OCI-LY3 (cell line): ENCODE measurements at regions not wholly inside any gene's neighbourhood (a gene's known extent, or its start where the extent isn't known, plus 50 kb on each side); places are given as distances from the start of the nearest gene placed in this dataset.

ENCODE experiments used
- H2AFZ ChIP-seq: fragments of 200-600, 300-600 bp; shearing (Covaris generic); 2 replicates; pipeline ENCODE4 v1.6.0; 2014; ENCODE audit warnings: antibody characterized with exemption, low read depth, low read length
- H3K27ac ChIP-seq: fragments of 200-600, 300-600 bp; sonication (generic); 2 replicates; pipeline ENCODE4 v1.5.1; 2014; ENCODE audit warnings: mild to moderate bottlenecking, low read length, moderate library complexity, mixed read lengths
- H3K27me3 ChIP-seq: fragments of 200-600, 300-600 bp; sonication (generic); 2 replicates; pipeline ENCODE4 v1.6.1; 2014; ENCODE audit warnings: low read depth, low read length, mixed read lengths
- H3K36me3 ChIP-seq: fragments of 200-600, 300-600 bp; sonication (generic); replicated peaks from 2 replicates; pipeline ENCODE3; 2014; ENCODE audit warnings: low read depth, low read length, mixed read lengths
- H3K4me1 ChIP-seq: fragments of 300-600, 200-600 bp; sonication (generic); 2 replicates; pipeline ENCODE4 v1.6.1; 2014; ENCODE audit warnings: low read length, mixed read lengths
- H3K4me2 ChIP-seq: fragments of 200-600, 300-600 bp; sonication (generic); 2 replicates; pipeline ENCODE4 v1.6.1; 2014; ENCODE audit warnings: low read length, mixed read lengths
- H3K4me3 ChIP-seq: fragments of 300-600, 200-600 bp; sonication (generic); 2 replicates; pipeline ENCODE4 v1.5.1; 2014; ENCODE audit warnings: antibody characterized with exemption, mild to moderate bottlenecking, low read length, moderate library complexity
- H3K79me2 ChIP-seq: fragments of 300-600, 200-600 bp; shearing (Covaris generic); 2 replicates; pipeline ENCODE4 v1.6.1; 2014; ENCODE audit warnings: mild to moderate bottlenecking, low read length, mixed read lengths
- H3K9ac ChIP-seq: fragments of 300-600, 200-600 bp; shearing (Covaris generic); 2 replicates; pipeline ENCODE4 v1.6.0; 2014; ENCODE audit warnings: mild to moderate bottlenecking, low read length, moderate library complexity
- H3K9me3 ChIP-seq: fragments of 200-600, 300-600 bp; shearing (Covaris generic); 2 replicates; pipeline ENCODE4 v1.6.1; 2014; ENCODE audit warnings: low read length, mixed read lengths; ENCODE audit not compliant: insufficient read depth
- H4K20me1 ChIP-seq: fragments of 200-600, 300-600 bp; sonication (generic); 2 replicates; pipeline ENCODE4 v1.6.1; 2016; ENCODE audit warnings: low read length, mixed read lengths; ENCODE audit not compliant: insufficient read depth
- EZH2phosphoT487 ChIP-seq: fragments of 200-600 bp; shearing (Covaris generic); IDR thresholded peaks from 2 replicates; pipeline ENCODE4 v1.6.1; 2018; ENCODE audit warnings: antibody characterized with exemption, mixed run types, low read depth
- TF ChIP-seq, protein P1 (sequence below): fragments of 200-600, 300-600 bp; sonication (generic); IDR thresholded peaks from 2 replicates; pipeline ENCODE4 v1.5.1; 2014; ENCODE audit warnings: antibody characterized with exemption, low read length, low read depth

DNA sequence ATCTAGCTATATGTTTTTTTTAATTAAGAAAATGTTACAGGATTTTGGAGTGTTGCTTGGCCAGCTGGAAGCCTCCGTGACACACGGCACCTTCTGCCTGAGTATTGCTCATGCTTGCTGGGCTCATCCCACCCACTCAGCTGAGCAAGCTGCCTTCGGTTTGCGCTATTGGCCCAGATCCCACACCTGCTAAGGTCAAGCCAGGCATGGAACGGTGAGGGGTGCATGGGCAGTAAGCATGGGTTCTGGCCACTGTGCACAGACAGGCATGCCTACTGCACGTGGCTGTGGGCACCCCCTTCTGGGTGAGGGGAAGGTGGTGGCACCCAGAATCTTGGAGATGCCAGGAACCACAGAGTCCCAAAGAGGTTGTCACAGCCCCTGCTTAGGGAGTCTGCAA is 1178.4 kb upstream of the PCDH7 start:
- Histone ChIP-seq H3K27ac (no peak overlapping the region), H4K20me1 (no peaks in the 10 kb centered on the region), H3K4me2 (no peak overlapping the region), H3K27me3 (no peaks in the 10 kb centered on the region), H3K9ac (no peak overlapping the region), H3K9me3 (peaks cover 8% of the 10 kb centered on the region; the same call in 1 of the 2 replicates), H3K36me3 (peaks cover 16% of the 10 kb centered on the region), H3K79me2 (no peaks in the 10 kb centered on the region), H3K4me3 (no peak overlapping the region), H2AFZ (no peak overlapping the region), H3K4me1 (peaks cover 10% of the 10 kb centered on the region)
- TF ChIP-seq EZH2phosphoT487, result no peak
- TF ChIP-seq, protein P1, sequence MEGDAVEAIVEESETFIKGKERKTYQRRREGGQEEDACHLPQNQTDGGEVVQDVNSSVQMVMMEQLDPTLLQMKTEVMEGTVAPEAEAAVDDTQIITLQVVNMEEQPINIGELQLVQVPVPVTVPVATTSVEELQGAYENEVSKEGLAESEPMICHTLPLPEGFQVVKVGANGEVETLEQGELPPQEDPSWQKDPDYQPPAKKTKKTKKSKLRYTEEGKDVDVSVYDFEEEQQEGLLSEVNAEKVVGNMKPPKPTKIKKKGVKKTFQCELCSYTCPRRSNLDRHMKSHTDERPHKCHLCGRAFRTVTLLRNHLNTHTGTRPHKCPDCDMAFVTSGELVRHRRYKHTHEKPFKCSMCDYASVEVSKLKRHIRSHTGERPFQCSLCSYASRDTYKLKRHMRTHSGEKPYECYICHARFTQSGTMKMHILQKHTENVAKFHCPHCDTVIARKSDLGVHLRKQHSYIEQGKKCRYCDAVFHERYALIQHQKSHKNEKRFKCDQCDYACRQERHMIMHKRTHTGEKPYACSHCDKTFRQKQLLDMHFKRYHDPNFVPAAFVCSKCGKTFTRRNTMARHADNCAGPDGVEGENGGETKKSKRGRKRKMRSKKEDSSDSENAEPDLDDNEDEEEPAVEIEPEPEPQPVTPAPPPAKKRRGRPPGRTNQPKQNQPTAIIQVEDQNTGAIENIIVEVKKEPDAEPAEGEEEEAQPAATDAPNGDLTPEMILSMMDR, result no peak

DNA sequence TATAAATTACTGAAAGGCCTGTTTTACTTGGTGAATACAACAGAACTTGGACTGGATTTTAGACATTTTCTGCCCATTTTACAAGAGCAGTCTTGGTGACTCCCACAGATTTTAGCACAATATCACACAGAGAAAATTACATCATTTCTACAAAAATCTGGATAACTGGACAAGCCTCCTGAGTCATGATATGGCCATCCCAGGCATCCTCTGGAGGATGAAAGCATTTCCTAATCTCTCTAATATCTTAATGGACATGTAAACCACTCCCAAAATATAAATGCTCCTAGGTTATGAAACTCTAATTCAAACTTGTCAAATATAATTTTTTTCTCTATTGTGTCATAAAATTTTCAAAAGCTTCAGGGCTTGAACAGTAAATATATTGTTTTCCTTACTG is 1170.8 kb upstream of the PCDH7 start:
- H3K9ac ChIP-seq, result no peak overlapping the region

DNA sequence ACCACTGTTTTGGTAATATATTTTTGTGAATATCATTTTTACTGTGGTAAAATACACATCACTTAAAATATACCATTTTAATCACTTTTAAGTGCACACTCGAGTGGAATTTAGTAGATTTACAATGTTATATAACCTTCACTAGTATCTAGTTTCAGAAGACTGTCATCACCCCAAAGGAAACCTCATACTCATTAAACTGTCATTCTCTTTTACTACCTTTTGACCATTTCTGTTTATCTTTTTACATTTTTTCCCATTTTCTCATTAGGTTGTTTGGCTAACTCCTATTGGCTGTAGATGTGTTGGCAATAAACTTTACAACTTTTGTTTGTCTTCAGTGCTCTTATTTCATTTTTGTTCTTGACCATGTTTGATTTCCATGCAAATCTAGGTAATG is 1168.3 kb upstream of the PCDH7 start:
- H3K4me1 ChIP-seq, result peaks cover 5% of the 10 kb centered on the region; the same call in 1 of the 2 replicates
- H4K20me1 ChIP-seq, result no peaks in the 10 kb centered on the region
- no peak overlapping the region for H3K4me3 ChIP-seq
- H3K4me2 ChIP-seq, result no peak overlapping the region
- H3K9ac ChIP-seq, result no peak overlapping the region
- no peaks in the 10 kb centered on the region for H3K79me2 ChIP-seq
- TF ChIP-seq, protein P1, result no peak
- no peak for TF ChIP-seq EZH2phosphoT487
- H3K36me3 ChIP-seq, result no peaks in the 10 kb centered on the region
- no peaks in the 10 kb centered on the region for H3K27me3 ChIP-seq
- H3K27ac ChIP-seq, result no peak overlapping the region
- peaks cover 11% of the 10 kb centered on the region for H3K9me3 ChIP-seq
- H2AFZ ChIP-seq, result no peak overlapping the region

More for the DNA sequence above, 1170.8 kb upstream of the PCDH7 start:
- no peak overlapping the region for H3K4me2 ChIP-seq
- H3K27me3 ChIP-seq, result no peaks in the 10 kb centered on the region
- no peak overlapping the region for H3K27ac ChIP-seq
- no peaks in the 10 kb centered on the region for H3K36me3 ChIP-seq
- no peaks in the 10 kb centered on the region for H3K79me2 ChIP-seq
- no peak overlapping the region for H3K4me3 ChIP-seq
- TF ChIP-seq, protein P1, result no peak
- TF ChIP-seq EZH2phosphoT487, result no peak
- peaks cover 5% of the 10 kb centered on the region; the same call in 1 of the 2 replicates for H3K4me1 ChIP-seq
- H3K9me3 ChIP-seq, result peaks cover 11% of the 10 kb centered on the region
- H2AFZ ChIP-seq, result no peak overlapping the region
- H4K20me1 ChIP-seq, result no peaks in the 10 kb centered on the region

DNA sequence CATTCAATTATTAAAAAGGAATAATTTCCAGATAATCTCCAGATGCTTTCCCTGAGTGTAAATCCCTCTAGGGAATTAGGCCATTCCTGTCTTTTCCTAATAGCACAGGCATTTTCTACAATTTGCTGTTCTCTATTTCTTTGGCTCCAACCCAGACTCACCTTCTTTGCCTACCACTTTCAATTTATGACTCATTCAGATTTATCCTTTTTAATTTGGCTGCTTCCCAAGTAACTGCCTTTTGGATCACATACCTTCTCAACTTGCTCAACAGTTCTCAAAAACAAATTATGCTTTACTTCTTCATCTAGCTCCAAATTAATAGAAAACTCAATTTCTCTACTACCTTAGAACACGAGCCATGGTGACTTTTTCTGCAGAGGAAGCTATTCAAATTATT is 1166.3 kb upstream of the PCDH7 start:
- Histone ChIP-seq H3K27me3 (no peaks in the 10 kb centered on the region), H3K79me2 (no peaks in the 10 kb centered on the region), H3K9me3 (peaks cover under 1% of the 10 kb centered on the region; the same call in 1 of the 2 replicates), H3K36me3 (no peaks in the 10 kb centered on the region), H3K27ac (no peak overlapping the region), H3K9ac (no peak overlapping the region), H3K4me3 (no peak overlapping the region), H3K4me2 (no peak overlapping the region), H4K20me1 (no peaks in the 10 kb centered on the region), H2AFZ (no peak overlapping the region), H3K4me1 (peaks cover 9% of the 10 kb centered on the region)
- TF ChIP-seq, protein P1, result no peak
- TF ChIP-seq EZH2phosphoT487, result no peak
